ENCODE measurements at regions not wholly inside any gene's neighbourhood (a gene's known extent, or its start where the extent isn't known, plus 50 kb on each side); places are given as distances from the start of the nearest gene placed in this dataset.

- TF ChIP-seq CTCF (IDR thresholded peaks at IDR 0.05) (no peak), POLR2A (IDR thresholded peaks at IDR 0.05) (no peak)
These were observed 963.1 kb upstream of the GOT2 start for GRCh38 chr16:59697236-59697635.

Measured in testis (tissue), 2 donors.